Lower leg skin (tissue), 4 donors: ENCODE measurements at regions not wholly inside any gene's neighbourhood (a gene's known extent, or its start where the extent isn't known, plus 50 kb on each side); places are given as distances from the start of the nearest gene placed in this dataset.

Source experiments
- DNase-seq, 2 donors: peaks; one replicate each; pipeline ENCODE4 v3.0.0-alpha.2; 2019; ENCODE audit warnings: low spot score in 2 of 2
- H3K4me3 ChIP-seq: fragments of 200-600 bp; sonication (generic); 2 replicates; pipeline ENCODE4 v1.5.1; 2017; ENCODE audit warnings: mild to moderate bottlenecking, low read depth; ENCODE audit not compliant: poor library complexity, severe bottlenecking
- POLR2A ChIP-seq, 2 donors: fragments of 450-650 bp; IDR thresholded peaks; one replicate each; pipeline ENCODE4 v1.6.1; 2016 to 2017; ENCODE audit warnings: antibody characterized with exemption in 2 of 2, mild to moderate bottlenecking in 1 of 2, moderate library complexity in 1 of 2
- WGBS, 2 donors: methylation state at CpG; one replicate each; pipeline ENCODE4 v1.1.5; 2018; 5-methylcytosine and 5-hydroxymethylcytosine counted together
- intact Hi-C: fragments of 100-400 bp; cut with DNase I; formaldehyde crosslinking; loops from one replicate; pipeline ENCODE4 v1.15.0; 2023; ENCODE audit warnings: low total_unique reads
- TF ChIP-seq, protein P1 (sequence below), 3 donors: fragments of 450-650 bp; IDR thresholded peaks; one replicate each; pipeline ENCODE4 v1.5.1; 2016; ENCODE audit warnings: antibody characterized with exemption in 3 of 3, mild to moderate bottlenecking in 3 of 3, moderate library complexity in 2 of 3

DNA sequence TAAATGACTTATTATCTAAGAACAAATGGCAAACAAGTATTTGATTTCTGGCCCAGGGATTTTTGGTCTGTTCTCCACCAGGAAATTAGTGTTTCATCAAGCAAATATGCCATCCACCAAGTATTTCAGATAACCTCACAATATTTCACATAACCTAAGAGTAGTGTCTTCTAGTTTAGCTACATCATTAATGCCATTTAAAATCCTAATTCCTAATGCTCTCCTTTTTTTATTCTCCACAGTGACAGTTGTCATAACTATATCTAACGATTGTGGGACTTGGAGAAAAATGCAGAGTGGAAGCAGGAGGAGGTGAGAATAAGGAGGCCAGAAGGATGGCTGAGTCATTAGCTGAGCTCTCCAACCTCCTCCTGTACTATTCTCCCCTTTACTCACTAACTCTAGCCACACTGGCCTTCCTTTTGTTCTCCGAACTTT is 58.5 kb upstream of the CTLA4 start:
- DNase-seq = no peak
- H3K4me3 ChIP-seq = no peak overlapping the region
- no peak for TF ChIP-seq POLR2A (IDR thresholded peaks at IDR 0.05)
- TF ChIP-seq, protein P1, sequence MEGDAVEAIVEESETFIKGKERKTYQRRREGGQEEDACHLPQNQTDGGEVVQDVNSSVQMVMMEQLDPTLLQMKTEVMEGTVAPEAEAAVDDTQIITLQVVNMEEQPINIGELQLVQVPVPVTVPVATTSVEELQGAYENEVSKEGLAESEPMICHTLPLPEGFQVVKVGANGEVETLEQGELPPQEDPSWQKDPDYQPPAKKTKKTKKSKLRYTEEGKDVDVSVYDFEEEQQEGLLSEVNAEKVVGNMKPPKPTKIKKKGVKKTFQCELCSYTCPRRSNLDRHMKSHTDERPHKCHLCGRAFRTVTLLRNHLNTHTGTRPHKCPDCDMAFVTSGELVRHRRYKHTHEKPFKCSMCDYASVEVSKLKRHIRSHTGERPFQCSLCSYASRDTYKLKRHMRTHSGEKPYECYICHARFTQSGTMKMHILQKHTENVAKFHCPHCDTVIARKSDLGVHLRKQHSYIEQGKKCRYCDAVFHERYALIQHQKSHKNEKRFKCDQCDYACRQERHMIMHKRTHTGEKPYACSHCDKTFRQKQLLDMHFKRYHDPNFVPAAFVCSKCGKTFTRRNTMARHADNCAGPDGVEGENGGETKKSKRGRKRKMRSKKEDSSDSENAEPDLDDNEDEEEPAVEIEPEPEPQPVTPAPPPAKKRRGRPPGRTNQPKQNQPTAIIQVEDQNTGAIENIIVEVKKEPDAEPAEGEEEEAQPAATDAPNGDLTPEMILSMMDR (IDR thresholded peaks at IDR 0.05) = no peak
- WGBS, 2 donors = 76 to 87% methylated on average over 2 of the region's 2 CpGs
- intact Hi-C loops = no loop called here

DNA sequence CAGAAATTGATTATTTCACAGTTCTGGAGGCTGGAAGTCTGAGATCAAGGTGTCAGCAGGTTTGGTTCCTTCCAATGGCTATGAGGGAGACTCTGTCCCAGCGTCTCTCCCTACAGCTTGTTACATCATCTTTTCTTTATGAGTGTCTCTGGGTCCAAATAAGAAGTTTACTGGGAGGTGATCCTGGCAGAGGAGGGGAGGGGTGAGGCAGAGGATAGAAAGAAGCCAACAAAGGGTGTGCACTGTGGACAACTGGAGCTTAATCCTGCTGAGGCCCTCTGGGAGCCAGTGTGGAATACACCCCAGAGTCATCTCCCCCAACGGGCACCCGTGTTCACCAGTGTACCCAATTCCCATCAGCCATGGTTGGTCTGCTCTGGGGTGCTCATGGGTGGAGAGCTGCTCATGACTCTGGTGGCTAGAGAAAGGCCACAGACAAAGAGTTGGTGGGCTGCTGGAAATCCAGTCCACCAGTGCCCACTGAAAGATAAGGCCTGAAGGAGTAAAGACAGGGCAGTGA is 57.5 kb upstream of the CTLA4 start:
- 88 to 94% methylated on average over 3 of the region's 3 CpGs for WGBS, 2 donors

DNA sequence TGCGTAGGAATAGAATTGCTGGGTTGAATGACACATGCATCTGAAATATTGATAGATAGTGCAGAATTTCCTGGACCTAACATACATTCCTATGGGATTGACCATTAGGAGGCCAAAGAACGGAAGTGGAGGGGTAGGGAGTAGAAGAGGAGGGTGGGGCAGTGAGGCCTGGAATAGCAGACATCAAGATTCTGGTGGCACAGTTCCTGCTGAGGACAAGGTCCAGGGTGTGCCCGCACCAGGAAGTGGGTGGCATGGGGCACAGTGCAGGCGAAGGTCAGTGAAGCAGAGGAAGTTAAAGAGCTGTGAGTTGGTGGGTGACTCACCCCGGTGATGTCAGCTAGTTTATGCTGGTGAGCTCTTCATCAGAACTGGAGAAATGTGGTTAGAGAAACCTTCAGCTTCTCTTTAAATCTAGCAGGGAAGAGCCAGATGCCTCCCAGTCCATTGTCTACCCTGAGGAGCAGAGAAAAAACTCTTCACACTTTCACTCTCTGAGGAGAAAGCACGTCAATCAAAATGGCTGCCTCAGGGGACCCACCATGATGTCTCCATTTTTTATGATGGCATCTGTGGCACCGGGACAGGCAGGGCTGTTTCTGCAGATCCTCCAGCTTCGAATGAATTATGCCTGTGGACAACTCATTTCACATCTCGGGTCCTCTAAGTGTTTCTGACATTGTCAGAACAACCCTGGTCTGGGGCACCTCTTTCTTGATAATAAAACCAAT is 55.9 kb upstream of the CTLA4 start:
- WGBS, 2 donors = 60 to 65% methylated on average over 9 of the region's 9 CpGs
- DNase-seq = peak; percentile 71 to 92
- H3K4me3 ChIP-seq = no peak overlapping the region
- TF ChIP-seq POLR2A (IDR thresholded peaks at IDR 0.05) = no peak
- TF ChIP-seq, protein P1 (IDR thresholded peaks at IDR 0.05) = no peak
- intact Hi-C loops = no loop called here

More for the DNA sequence above, 57.5 kb upstream of the CTLA4 start:
- no peak overlapping the region for H3K4me3 ChIP-seq
- intact Hi-C loops = no loop called here
- TF ChIP-seq, protein P1 (IDR thresholded peaks at IDR 0.05) = no peak
- TF ChIP-seq POLR2A (IDR thresholded peaks at IDR 0.05) = no peak
- no peak for DNase-seq

DNA sequence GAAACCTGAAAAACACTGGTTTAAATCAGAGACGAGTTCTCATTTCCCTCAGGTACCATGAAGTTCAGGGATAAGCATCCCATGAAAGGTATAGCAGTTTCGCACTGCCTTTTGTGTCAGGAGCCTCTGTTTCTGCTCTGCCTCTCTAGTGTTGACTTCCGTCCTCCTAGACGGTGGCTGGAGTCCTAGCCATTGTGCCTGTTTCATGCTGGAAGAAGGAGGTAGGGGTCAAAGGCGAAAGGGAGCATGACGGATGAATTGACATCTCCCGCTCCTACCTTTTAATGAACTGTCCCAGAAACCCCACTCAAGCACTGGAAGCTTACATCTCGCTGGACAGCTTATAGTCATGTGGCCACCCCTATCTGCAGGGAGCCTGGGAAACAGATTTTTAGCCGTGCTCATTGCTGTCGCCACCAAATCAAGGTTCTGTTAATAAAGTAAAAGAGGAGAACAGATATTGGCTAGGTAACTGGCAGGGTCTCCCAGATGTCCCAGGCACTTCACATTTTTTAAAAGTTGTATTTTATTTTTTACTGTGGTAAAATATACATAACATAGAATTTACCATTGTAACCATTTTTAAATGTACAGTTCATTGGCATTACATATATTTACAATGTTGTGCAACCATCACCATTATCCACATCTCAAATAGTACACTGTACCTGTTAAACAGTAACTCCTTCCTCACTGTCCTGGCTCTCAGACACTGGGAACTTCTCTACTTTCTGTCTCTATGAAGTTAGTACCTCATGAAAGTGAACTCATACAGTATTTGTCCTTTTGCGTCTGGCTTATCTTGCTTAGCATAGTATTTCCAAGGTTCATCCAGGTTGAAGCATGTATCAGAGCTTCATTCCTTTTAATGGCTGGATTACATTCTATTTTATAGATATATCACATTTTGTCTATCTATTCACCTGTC is 55.0 kb upstream of the CTLA4 start:
- TF ChIP-seq, protein P1 (IDR thresholded peaks at IDR 0.05) = no peak
- no peak for TF ChIP-seq POLR2A (IDR thresholded peaks at IDR 0.05)
- 85 to 86% methylated on average over 11 of the region's 11 CpGs for WGBS, 2 donors
- no peak overlapping the region for H3K4me3 ChIP-seq
- intact Hi-C loops = no loop called here
- DNase-seq = no peak

DNA sequence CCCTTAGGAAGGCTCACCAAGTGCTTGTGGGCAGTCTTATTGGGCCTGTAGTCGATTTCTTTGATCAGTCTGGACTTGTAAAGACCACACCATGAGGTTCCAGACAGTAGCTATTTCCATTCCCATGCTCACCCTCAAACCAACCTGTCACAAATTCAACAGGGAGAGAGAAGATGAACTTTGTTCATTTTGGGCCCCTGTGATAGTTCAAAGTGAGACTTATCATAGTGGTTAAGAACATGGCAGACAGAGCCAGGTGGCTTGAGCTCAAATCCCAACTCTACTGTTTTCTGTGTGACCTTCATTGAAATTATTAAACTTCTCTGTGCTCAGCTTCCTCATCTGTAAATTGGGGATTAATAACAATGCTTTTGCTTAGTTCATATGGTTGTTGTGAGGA is 53.9 kb upstream of the CTLA4 start:
- 50 to 84% methylated on average over 1 of the region's 1 CpG for WGBS, 2 donors

More for the DNA sequence above, 53.9 kb upstream of the CTLA4 start:
- TF ChIP-seq POLR2A (IDR thresholded peaks at IDR 0.05) = no peak
- TF ChIP-seq, protein P1 (IDR thresholded peaks at IDR 0.05) = no peak
- DNase-seq = no peak
- no peak overlapping the region for H3K4me3 ChIP-seq
- intact Hi-C loops = no loop called here
